ENCODE measurements at regions not wholly inside any gene's neighbourhood (a gene's known extent, or its start where the extent isn't known, plus 50 kb on each side); places are given as distances from the start of the nearest gene placed in this dataset.

GRCh38 chr9:90540734-90541133, 101.9 kb downstream of the DIRAS2 start:
- DNase-seq (ENCODE audit: low read depth, low spot score) = no peak
- no peak for TF ChIP-seq SUZ12 (IDR thresholded peaks at IDR 0.05; ENCODE audit: extremely low read depth, insufficient read depth, insufficient read length)
- TF ChIP-seq ZNF274 (IDR thresholded peaks at IDR 0.05; ENCODE audit: low read depth, low read length) = no peak
- TF ChIP-seq YY1 (IDR thresholded peaks at IDR 0.05; ENCODE audit: insufficient read depth, insufficient read length) = no peak
- Histone ChIP-seq H3K27me3 (ENCODE audit: insufficient read depth, insufficient read length) (no peaks in the 10 kb centered on the region), H3K9ac (ENCODE audit: insufficient read length, low read depth) (no peak overlapping the region), H3K9me3 (ENCODE audit: insufficient read depth, low read length) (no peaks in the 10 kb centered on the region), H3K36me3 (ENCODE audit: insufficient read depth, insufficient read length, low read length) (no peaks in the 10 kb centered on the region), H3K4me1 (ENCODE audit: insufficient read depth, insufficient read length) (no peaks in the 10 kb centered on the region), H3K4me3 (ENCODE audit: insufficient read length, low read depth) (no peak overlapping the region)

DNA sequence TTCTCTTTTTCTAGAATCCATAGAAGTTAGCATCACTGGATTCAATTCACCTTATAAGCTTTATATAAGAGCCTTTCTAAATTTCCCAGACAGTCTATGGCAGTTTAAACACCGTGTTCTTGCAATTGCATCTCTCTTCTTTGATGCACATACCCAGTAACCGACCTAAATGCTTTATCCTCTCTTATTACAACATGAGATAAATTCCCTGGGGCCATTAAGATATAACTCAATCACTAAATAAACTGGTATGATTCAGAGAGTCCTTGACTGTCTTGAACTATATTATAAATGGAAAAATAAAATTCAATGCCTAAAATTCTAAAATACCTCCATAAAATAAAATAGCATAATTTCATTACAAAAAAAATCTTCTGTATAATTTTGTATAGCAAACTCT, 98.1 kb downstream of the DIRAS2 start:
- TF ChIP-seq SUZ12 (IDR thresholded peaks at IDR 0.05; ENCODE audit: extremely low read depth, insufficient read depth, insufficient read length) (no peak), YY1 (IDR thresholded peaks at IDR 0.05; ENCODE audit: insufficient read depth, insufficient read length) (no peak), ZNF274 (IDR thresholded peaks at IDR 0.05; ENCODE audit: low read depth, low read length) (no peak)
- no peak for DNase-seq (ENCODE audit: low read depth, low spot score)

DNA sequence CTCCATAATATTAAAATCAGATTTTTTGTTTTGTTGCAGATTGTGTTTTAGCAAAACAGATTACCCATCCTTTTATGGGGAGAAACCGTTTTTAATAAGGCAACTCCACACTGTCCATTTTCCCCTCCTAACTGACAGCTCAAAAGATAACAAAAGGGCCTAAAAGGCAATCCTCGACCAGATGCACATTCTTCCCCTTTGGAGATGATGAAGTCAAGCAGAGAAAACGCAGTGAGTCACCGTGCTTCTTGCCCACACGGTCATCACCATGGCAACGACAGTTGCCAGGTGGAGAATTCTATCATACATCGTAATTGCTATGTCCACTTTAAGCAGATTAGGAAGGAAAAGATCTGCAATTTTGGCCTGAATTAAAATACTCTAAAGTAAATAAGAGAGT, 96.4 kb downstream of the DIRAS2 start:
- no peak for TF ChIP-seq YY1 (IDR thresholded peaks at IDR 0.05; ENCODE audit: insufficient read depth, insufficient read length)
- TF ChIP-seq ZNF274 (IDR thresholded peaks at IDR 0.05; ENCODE audit: low read depth, low read length) = no peak
- TF ChIP-seq SUZ12 (IDR thresholded peaks at IDR 0.05; ENCODE audit: extremely low read depth, insufficient read depth, insufficient read length) = no peak
- H3K9me3 ChIP-seq (ENCODE audit: insufficient read depth, low read length) = 0 out of 2 replicates have a peak, but pooled peaks cover 6% of the 10 kb centered on the region
- H3K4me3 ChIP-seq (ENCODE audit: insufficient read length, low read depth) = no peak overlapping the region
- no peaks in the 10 kb centered on the region for H3K36me3 ChIP-seq (ENCODE audit: insufficient read depth, insufficient read length, low read length)
- H3K4me1 ChIP-seq (ENCODE audit: insufficient read depth, insufficient read length) = no peaks in the 10 kb centered on the region
- DNase-seq (ENCODE audit: low read depth, low spot score) = peak; percentile 54
- no peaks in the 10 kb centered on the region for H3K27me3 ChIP-seq (ENCODE audit: insufficient read depth, insufficient read length)
- H3K9ac ChIP-seq (ENCODE audit: insufficient read length, low read depth) = no peak overlapping the region

More for the DNA sequence above, 98.1 kb downstream of the DIRAS2 start:
- Histone ChIP-seq H3K9ac (ENCODE audit: insufficient read length, low read depth) (no peak overlapping the region), H3K4me1 (ENCODE audit: insufficient read depth, insufficient read length) (no peaks in the 10 kb centered on the region), H3K36me3 (ENCODE audit: insufficient read depth, insufficient read length, low read length) (no peaks in the 10 kb centered on the region), H3K27me3 (ENCODE audit: insufficient read depth, insufficient read length) (no peaks in the 10 kb centered on the region), H3K4me3 (ENCODE audit: insufficient read length, low read depth) (no peak overlapping the region), H3K9me3 (ENCODE audit: insufficient read depth, low read length) (0 out of 2 replicates have a peak, but pooled peaks cover 6% of the 10 kb centered on the region)

GRCh38 chr9:90547896-90548295, 94.7 kb downstream of the DIRAS2 start:
- DNase-seq (ENCODE audit: low read depth, low spot score) = no peak
- Histone ChIP-seq H3K4me1 (ENCODE audit: insufficient read depth, insufficient read length) (no peaks in the 10 kb centered on the region), H3K27me3 (ENCODE audit: insufficient read depth, insufficient read length) (no peaks in the 10 kb centered on the region), H3K9ac (ENCODE audit: insufficient read length, low read depth) (no peak overlapping the region), H3K9me3 (ENCODE audit: insufficient read depth, low read length) (0 out of 2 replicates have a peak, but pooled peaks cover 6% of the 10 kb centered on the region), H3K36me3 (ENCODE audit: insufficient read depth, insufficient read length, low read length) (no peaks in the 10 kb centered on the region), H3K4me3 (ENCODE audit: insufficient read length, low read depth) (no peak overlapping the region)
- TF ChIP-seq YY1 (IDR thresholded peaks at IDR 0.05; ENCODE audit: insufficient read depth, insufficient read length) = no peak
- no peak for TF ChIP-seq SUZ12 (IDR thresholded peaks at IDR 0.05; ENCODE audit: extremely low read depth, insufficient read depth, insufficient read length)
- TF ChIP-seq ZNF274 (IDR thresholded peaks at IDR 0.05; ENCODE audit: low read depth, low read length) = no peak

DNA sequence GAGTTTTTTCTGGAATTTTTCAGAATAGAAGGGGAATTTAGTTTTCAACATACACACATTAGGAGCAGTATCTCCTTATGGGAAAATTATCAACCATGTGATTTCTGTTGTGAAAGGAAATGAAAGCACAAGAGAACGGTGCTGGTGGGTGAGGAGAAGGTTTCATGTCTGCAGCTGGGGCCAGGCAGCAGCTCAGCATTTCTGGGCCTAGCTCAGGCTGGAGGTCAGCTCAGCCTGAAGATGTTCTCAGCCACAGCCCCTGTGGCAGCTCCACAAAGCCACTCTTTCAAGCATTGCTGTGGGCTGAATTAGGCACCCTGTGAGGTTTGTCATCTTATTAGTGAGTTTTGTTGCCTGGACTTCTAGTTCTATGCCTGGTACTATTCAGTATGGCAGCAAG, 90.3 kb downstream of the DIRAS2 start:
- Histone ChIP-seq H3K9ac (ENCODE audit: insufficient read length, low read depth) (no peak overlapping the region), H3K4me1 (ENCODE audit: insufficient read depth, insufficient read length) (no peaks in the 10 kb centered on the region), H3K27me3 (ENCODE audit: insufficient read depth, insufficient read length) (no peaks in the 10 kb centered on the region), H3K4me3 (ENCODE audit: insufficient read length, low read depth) (no peak overlapping the region), H3K9me3 (ENCODE audit: insufficient read depth, low read length) (0 out of 2 replicates have a peak, but pooled peaks cover 6% of the 10 kb centered on the region), H3K36me3 (ENCODE audit: insufficient read depth, insufficient read length, low read length) (no peaks in the 10 kb centered on the region)
- no peak for DNase-seq (ENCODE audit: low read depth, low spot score)
- TF ChIP-seq ZNF274 (IDR thresholded peaks at IDR 0.05; ENCODE audit: low read depth, low read length) (no peak), SUZ12 (IDR thresholded peaks at IDR 0.05; ENCODE audit: extremely low read depth, insufficient read depth, insufficient read length) (no peak), YY1 (IDR thresholded peaks at IDR 0.05; ENCODE audit: insufficient read depth, insufficient read length) (no peak)

GRCh38 chr9:90555351-90556057, 87.1 kb downstream of the DIRAS2 start:
- Histone ChIP-seq H3K9me3 (ENCODE audit: insufficient read depth, low read length) (no peaks in the 10 kb centered on the region), H3K9ac (ENCODE audit: insufficient read length, low read depth) (no peak overlapping the region), H3K4me3 (ENCODE audit: insufficient read length, low read depth) (no peak overlapping the region), H3K4me1 (ENCODE audit: insufficient read depth, insufficient read length) (no peaks in the 10 kb centered on the region), H3K36me3 (ENCODE audit: insufficient read depth, insufficient read length, low read length) (no peaks in the 10 kb centered on the region), H3K27me3 (ENCODE audit: insufficient read depth, insufficient read length) (no peaks in the 10 kb centered on the region)
- no peak for DNase-seq (ENCODE audit: low read depth, low spot score)
- TF ChIP-seq SUZ12 (IDR thresholded peaks at IDR 0.05; ENCODE audit: extremely low read depth, insufficient read depth, insufficient read length) = no peak
- TF ChIP-seq ZNF274 (IDR thresholded peaks at IDR 0.05; ENCODE audit: low read depth, low read length) = no peak
- TF ChIP-seq YY1 (IDR thresholded peaks at IDR 0.05; ENCODE audit: insufficient read depth, insufficient read length) = no peak

- no peak for DNase-seq (ENCODE audit: low read depth, low spot score)
- H3K36me3 ChIP-seq (ENCODE audit: insufficient read depth, insufficient read length, low read length) = no peaks in the 10 kb centered on the region
- H3K4me1 ChIP-seq (ENCODE audit: insufficient read depth, insufficient read length) = no peaks in the 10 kb centered on the region
- no peak overlapping the region for H3K9ac ChIP-seq (ENCODE audit: insufficient read length, low read depth)
- H3K27me3 ChIP-seq (ENCODE audit: insufficient read depth, insufficient read length) = no peaks in the 10 kb centered on the region
- no peak overlapping the region for H3K4me3 ChIP-seq (ENCODE audit: insufficient read length, low read depth)
- TF ChIP-seq SUZ12 (IDR thresholded peaks at IDR 0.05; ENCODE audit: extremely low read depth, insufficient read depth, insufficient read length) (no peak), YY1 (IDR thresholded peaks at IDR 0.05; ENCODE audit: insufficient read depth, insufficient read length) (no peak), ZNF274 (IDR thresholded peaks at IDR 0.05; ENCODE audit: low read depth, low read length) (no peak)
- H3K9me3 ChIP-seq (ENCODE audit: insufficient read depth, low read length) = no peaks in the 10 kb centered on the region
Observed at GRCh38 chr9:90556897-90557675, 85.5 kb downstream of the DIRAS2 start.
